ENCODE measurements at regions not wholly inside any gene's neighbourhood (a gene's known extent, or its start where the extent isn't known, plus 50 kb on each side); places are given as distances from the start of the nearest gene placed in this dataset.

GRCh38 chr1:229032375-229032774 is 238.5 kb upstream of the RAB4A start:
- no peak for DNase-seq (ENCODE audit: insufficient read length, low spot score, missing footprints)
- Histone ChIP-seq H2AFZ (ENCODE audit: low read length) (no peak overlapping the region), H3K27me3 (ENCODE audit: insufficient read depth, low read length) (no peaks in the 10 kb centered on the region), H3K4me3 (ENCODE audit: insufficient read depth, low read length) (no peak overlapping the region), H3K4me1 (ENCODE audit: insufficient read depth, low read length) (no peaks in the 10 kb centered on the region), H3K4me2 (ENCODE audit: insufficient read depth, low read length) (no peak overlapping the region), H4K20me1 (ENCODE audit: insufficient read depth, low read length) (no peaks in the 10 kb centered on the region), H3K27ac (ENCODE audit: low read depth, low read length) (no peak overlapping the region), H3K9me3 (ENCODE audit: low read depth, low read length) (no peaks in the 10 kb centered on the region), H3K79me2 (ENCODE audit: insufficient read depth, low read length) (no peaks in the 10 kb centered on the region), H3K36me3 (ENCODE audit: insufficient read depth, low read length) (no peaks in the 10 kb centered on the region)
- no peak for TF ChIP-seq CTCF (IDR thresholded peaks at IDR 0.05; ENCODE audit: extremely low read depth, low read depth, low read length)

GRCh38 chr1:229033480-229033879 is 237.4 kb upstream of the RAB4A start:
- no peaks in the 10 kb centered on the region for H3K27me3 ChIP-seq (ENCODE audit: insufficient read depth, low read length)
- no peak overlapping the region for H3K4me3 ChIP-seq (ENCODE audit: insufficient read depth, low read length)
- H2AFZ ChIP-seq (ENCODE audit: low read length): no peak overlapping the region
- no peak overlapping the region for H3K4me2 ChIP-seq (ENCODE audit: insufficient read depth, low read length)
- H3K4me1 ChIP-seq (ENCODE audit: insufficient read depth, low read length): no peaks in the 10 kb centered on the region
- no peaks in the 10 kb centered on the region for H3K36me3 ChIP-seq (ENCODE audit: insufficient read depth, low read length)
- TF ChIP-seq CTCF (IDR thresholded peaks at IDR 0.05; ENCODE audit: extremely low read depth, low read depth, low read length): no peak
- H3K79me2 ChIP-seq (ENCODE audit: insufficient read depth, low read length): no peaks in the 10 kb centered on the region
- DNase-seq (ENCODE audit: insufficient read length, low spot score, missing footprints): no peak
- no peak overlapping the region for H3K27ac ChIP-seq (ENCODE audit: low read depth, low read length)
- H3K9me3 ChIP-seq (ENCODE audit: low read depth, low read length): no peaks in the 10 kb centered on the region
- no peaks in the 10 kb centered on the region for H4K20me1 ChIP-seq (ENCODE audit: insufficient read depth, low read length)

- H3K4me1 ChIP-seq (ENCODE audit: insufficient read depth, low read length): no peaks in the 10 kb centered on the region
- no peak overlapping the region for H3K4me3 ChIP-seq (ENCODE audit: insufficient read depth, low read length)
- no peak overlapping the region for H3K27ac ChIP-seq (ENCODE audit: low read depth, low read length)
- no peaks in the 10 kb centered on the region for H3K36me3 ChIP-seq (ENCODE audit: insufficient read depth, low read length)
- H2AFZ ChIP-seq (ENCODE audit: low read length): no peak overlapping the region
- no peak for DNase-seq (ENCODE audit: insufficient read length, low spot score, missing footprints)
- H3K9me3 ChIP-seq (ENCODE audit: low read depth, low read length): no peaks in the 10 kb centered on the region
- no peaks in the 10 kb centered on the region for H4K20me1 ChIP-seq (ENCODE audit: insufficient read depth, low read length)
- H3K79me2 ChIP-seq (ENCODE audit: insufficient read depth, low read length): no peaks in the 10 kb centered on the region
- no peak for TF ChIP-seq CTCF (IDR thresholded peaks at IDR 0.05; ENCODE audit: extremely low read depth, low read depth, low read length)
- H3K27me3 ChIP-seq (ENCODE audit: insufficient read depth, low read length): no peaks in the 10 kb centered on the region
- H3K4me2 ChIP-seq (ENCODE audit: insufficient read depth, low read length): no peak overlapping the region
Observed at GRCh38 chr1:229034342-229034741, 236.6 kb upstream of the RAB4A start.

- Histone ChIP-seq H3K4me1 (ENCODE audit: insufficient read depth, low read length) (no peaks in the 10 kb centered on the region), H3K9me3 (ENCODE audit: low read depth, low read length) (no peaks in the 10 kb centered on the region), H2AFZ (ENCODE audit: low read length) (no peak overlapping the region), H3K36me3 (ENCODE audit: insufficient read depth, low read length) (no peaks in the 10 kb centered on the region), H3K27ac (ENCODE audit: low read depth, low read length) (no peak overlapping the region), H4K20me1 (ENCODE audit: insufficient read depth, low read length) (no peaks in the 10 kb centered on the region), H3K4me2 (ENCODE audit: insufficient read depth, low read length) (no peak overlapping the region), H3K79me2 (ENCODE audit: insufficient read depth, low read length) (no peaks in the 10 kb centered on the region), H3K4me3 (ENCODE audit: insufficient read depth, low read length) (no peak overlapping the region), H3K27me3 (ENCODE audit: insufficient read depth, low read length) (no peaks in the 10 kb centered on the region)
- DNase-seq (ENCODE audit: insufficient read length, low spot score, missing footprints): no peak
- TF ChIP-seq CTCF (IDR thresholded peaks at IDR 0.05; ENCODE audit: extremely low read depth, low read depth, low read length): no peak
Observed at GRCh38 chr1:229035054-229035747, 235.7 kb upstream of the RAB4A start.
